OCI-LY7 (cell line): ENCODE measurements at regions not wholly inside any gene's neighbourhood (a gene's known extent, or its start where the extent isn't known, plus 50 kb on each side); places are given as distances from the start of the nearest gene placed in this dataset.

Source experiments
- EZH2phosphoT487 ChIP-seq: fragments of 200-600 bp; sonication (generic); IDR thresholded peaks from 2 replicates; pipeline ENCODE4 v1.6.1; 2018; ENCODE audit warnings: low read depth, borderline replicate concordance, mild to moderate bottlenecking, mixed run types, antibody characterized with exemption, low read length, moderate library complexity, mixed read lengths
- TF ChIP-seq, protein P1 (sequence below): fragments of 200-600 bp; sonication (generic); conservative IDR thresholded peaks from 2 replicates; pipeline ENCODE4 v1.5.1; 2014; ENCODE audit warnings: mild to moderate bottlenecking, antibody characterized with exemption, low read length, moderate library complexity, mixed read lengths

DNA sequence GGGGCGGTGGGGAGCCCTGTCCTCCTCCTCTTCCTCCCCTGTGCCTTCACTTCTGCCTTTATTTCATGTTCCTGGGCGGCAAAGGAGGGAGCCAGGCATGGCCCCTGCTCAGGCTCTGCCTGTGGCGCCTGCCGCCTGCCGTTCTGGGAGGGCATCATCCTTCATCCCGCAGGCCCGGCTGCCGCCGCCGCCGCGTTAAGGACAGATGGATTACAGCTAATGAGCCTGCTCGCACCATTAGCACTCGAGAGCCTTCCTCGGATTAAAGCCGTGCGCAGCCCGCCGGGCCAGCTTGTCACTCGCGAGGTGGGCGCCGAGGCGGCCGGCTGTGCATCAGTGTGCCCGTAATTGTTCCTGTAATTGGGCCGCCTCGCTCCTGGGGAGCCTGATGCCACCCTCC, 127.7 kb upstream of the GSE1 start:
- TF ChIP-seq, protein P1, sequence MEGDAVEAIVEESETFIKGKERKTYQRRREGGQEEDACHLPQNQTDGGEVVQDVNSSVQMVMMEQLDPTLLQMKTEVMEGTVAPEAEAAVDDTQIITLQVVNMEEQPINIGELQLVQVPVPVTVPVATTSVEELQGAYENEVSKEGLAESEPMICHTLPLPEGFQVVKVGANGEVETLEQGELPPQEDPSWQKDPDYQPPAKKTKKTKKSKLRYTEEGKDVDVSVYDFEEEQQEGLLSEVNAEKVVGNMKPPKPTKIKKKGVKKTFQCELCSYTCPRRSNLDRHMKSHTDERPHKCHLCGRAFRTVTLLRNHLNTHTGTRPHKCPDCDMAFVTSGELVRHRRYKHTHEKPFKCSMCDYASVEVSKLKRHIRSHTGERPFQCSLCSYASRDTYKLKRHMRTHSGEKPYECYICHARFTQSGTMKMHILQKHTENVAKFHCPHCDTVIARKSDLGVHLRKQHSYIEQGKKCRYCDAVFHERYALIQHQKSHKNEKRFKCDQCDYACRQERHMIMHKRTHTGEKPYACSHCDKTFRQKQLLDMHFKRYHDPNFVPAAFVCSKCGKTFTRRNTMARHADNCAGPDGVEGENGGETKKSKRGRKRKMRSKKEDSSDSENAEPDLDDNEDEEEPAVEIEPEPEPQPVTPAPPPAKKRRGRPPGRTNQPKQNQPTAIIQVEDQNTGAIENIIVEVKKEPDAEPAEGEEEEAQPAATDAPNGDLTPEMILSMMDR, result no peak
- TF ChIP-seq EZH2phosphoT487, result no peak
